GM12865 (cell line): ENCODE measurements at regions not wholly inside any gene's neighbourhood (a gene's known extent, or its start where the extent isn't known, plus 50 kb on each side); places are given as distances from the start of the nearest gene placed in this dataset.

Source experiments
- DNase-seq: peaks from one replicate; pipeline ENCODE4 v3.0.0; 2010; ENCODE audit warnings: low read depth
- H3K4me3 ChIP-seq: 2 replicates; pipeline ENCODE4 v1.5.1; 2011; ENCODE audit warnings: mild to moderate bottlenecking, low read depth, low read length, control low read depth
- TF ChIP-seq, protein P1 (sequence below): IDR thresholded peaks from 2 replicates; pipeline ENCODE4 v1.5.1; 2011; ENCODE audit warnings: low read length, control low read depth, low read depth, inconsistent platforms; ENCODE audit not compliant: insufficient read depth; ENCODE audit errors: missing control alignments

DNA sequence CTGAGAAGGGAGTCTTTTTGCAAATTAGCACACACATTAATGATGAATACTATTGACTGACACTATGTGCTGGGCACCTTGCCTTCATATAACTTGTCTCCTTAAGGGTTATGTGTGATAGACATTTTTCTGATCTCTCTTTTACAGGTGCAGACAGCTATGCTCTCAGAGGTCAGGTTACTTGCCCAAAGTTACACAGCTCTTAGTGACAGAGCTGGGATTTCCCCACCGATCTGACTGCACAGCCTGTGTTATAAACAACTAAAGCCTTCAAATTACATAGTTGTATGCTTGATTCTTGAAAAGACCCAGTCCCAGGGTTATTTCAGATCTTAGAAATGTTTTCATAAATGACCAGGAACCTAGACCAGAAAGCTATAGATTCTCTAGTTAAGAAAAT, 462.7 kb downstream of the EBF1 start:
- TF ChIP-seq, protein P1, sequence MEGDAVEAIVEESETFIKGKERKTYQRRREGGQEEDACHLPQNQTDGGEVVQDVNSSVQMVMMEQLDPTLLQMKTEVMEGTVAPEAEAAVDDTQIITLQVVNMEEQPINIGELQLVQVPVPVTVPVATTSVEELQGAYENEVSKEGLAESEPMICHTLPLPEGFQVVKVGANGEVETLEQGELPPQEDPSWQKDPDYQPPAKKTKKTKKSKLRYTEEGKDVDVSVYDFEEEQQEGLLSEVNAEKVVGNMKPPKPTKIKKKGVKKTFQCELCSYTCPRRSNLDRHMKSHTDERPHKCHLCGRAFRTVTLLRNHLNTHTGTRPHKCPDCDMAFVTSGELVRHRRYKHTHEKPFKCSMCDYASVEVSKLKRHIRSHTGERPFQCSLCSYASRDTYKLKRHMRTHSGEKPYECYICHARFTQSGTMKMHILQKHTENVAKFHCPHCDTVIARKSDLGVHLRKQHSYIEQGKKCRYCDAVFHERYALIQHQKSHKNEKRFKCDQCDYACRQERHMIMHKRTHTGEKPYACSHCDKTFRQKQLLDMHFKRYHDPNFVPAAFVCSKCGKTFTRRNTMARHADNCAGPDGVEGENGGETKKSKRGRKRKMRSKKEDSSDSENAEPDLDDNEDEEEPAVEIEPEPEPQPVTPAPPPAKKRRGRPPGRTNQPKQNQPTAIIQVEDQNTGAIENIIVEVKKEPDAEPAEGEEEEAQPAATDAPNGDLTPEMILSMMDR = no peak
- H3K4me3 ChIP-seq = no peak overlapping the region
- DNase-seq = no peak

DNA sequence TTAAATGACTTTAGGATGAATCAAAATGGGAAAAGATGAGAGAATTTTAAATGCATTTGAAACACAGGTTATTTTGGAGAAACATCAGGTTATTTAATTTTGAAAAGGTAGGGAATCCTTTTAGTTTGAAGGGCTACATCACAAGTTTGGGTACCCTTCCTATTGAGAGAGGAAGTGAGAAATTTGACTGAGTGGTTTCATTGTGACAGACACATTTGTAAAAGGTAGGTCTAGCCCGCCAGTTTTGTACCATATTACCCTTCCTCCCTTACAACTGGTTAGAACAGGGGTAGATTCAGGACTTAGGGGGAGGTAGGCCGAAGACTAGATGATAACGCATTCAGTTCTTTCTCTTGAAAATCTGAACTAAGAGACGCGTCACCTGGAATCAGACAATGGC, 464.2 kb downstream of the EBF1 start:
- DNase-seq = peak; percentile 2
- TF ChIP-seq, protein P1 = no peak
- H3K4me3 ChIP-seq = no peak overlapping the region

DNA sequence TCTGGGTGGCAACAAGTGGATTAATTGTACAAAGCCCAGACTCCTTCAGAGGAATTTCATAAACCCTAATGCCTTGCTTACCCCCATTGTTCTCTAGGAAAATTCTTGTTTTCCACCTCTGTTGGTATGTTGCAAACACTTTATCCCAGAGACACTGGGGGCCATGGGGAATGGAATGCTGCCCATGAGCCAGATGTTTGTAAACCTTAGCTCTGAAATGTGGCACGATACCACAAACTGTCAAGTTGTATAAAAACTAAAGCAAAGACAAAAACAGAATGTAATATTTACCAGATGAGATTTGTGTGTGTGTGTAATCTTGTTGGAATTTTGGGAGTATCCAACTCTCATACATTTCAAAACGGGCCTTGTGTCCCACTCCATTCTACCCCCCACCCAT, 465.0 kb downstream of the EBF1 start:
- DNase-seq = no peak
- TF ChIP-seq, protein P1 = no peak
- no peak overlapping the region for H3K4me3 ChIP-seq

DNA sequence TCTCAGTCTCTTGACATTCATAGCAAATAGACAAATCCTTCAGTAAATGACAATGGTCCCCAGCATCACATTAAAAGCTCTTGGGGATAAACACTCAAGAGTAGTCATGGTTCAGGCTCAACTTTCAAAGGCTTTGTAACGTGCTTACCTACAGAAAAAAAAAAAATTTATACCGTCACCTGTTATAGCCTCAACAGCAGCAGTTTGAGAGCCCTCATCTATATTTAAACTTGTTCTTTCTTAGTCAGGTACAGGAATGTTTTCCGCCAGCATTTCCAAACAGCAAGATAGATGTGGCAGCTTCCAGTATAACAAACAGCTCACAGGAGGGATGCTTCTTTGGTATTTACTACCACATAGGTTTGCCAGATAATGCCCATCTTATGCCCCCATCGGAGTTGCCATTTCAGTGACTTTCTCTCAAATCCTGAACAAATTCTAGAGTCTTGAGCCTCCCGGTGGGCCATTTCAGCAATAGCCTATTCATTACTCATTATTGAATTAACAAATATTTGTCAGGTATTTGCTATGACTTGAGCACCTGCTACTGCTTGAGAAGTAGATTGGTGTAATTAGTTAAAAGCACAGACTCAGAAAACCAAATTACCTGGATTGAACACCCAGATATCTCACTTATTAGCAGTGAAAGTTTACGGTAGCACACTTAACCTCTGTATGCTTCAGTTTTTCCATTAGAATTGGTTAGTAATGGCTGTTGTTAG, 470.0 kb downstream of the EBF1 start:
- TF ChIP-seq, protein P1 = no peak
- H3K4me3 ChIP-seq = no peak overlapping the region
- no peak for DNase-seq

DNA sequence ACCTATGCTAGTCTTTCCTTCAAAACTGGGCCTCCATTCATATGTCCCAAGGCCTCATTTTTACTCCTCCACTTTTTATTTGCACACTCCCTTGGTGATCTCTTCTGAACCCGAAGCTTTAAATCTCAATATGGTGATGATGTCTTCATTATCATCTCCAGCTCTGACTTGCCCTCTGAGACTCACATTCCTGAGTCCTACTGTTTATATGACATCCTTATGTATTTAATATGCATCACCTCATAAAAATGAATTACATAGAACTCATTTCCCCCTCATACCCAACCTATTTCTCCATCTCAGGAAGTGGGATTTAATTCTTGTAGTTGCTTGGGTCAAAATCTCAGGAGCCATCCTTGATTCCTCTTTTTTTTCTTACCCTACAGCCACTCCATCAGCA, 473.0 kb downstream of the EBF1 start:
- TF ChIP-seq, protein P1 = no peak
- no peak for DNase-seq
- H3K4me3 ChIP-seq = no peak overlapping the region

DNA sequence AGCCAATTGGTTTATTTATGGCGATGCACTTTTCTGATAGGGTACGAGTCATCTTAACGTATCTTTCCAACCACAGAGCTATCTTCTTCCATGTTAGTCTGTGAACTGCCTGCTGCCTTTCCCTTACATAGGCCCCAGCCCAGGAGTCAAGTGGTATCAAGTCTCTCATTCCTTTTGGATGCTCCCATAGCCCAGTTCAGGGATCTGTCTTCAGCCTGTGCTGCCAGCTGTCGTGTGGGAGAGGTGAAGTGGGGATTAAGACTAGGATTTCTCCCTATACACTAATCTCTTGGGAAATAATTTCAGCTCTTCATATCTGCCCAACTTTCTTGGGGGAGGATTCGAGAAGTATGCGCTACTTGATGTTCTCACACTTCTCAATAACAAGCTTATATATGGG, 475.7 kb downstream of the EBF1 start:
- DNase-seq = no peak
- TF ChIP-seq, protein P1 = no peak
- H3K4me3 ChIP-seq = no peak overlapping the region

DNA sequence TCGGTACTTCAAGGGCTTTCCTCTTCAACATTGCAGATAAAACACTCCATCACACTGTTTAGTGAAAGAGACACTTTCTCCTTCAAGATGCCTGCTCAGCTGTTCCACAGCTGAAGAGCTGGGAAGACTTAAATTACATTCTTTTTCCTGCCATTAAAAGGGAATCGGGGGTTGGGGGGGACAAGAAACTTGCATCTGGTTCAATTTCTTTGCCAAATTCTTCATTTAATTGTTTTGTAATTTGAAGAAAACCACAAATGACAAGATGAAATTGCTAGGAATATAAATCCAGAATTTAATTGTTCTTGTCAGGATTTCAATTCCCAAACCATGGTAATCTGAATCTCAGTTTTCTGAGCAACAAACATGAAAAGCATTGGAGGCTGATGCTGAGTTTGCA, 478.3 kb downstream of the EBF1 start:
- TF ChIP-seq, protein P1 = no peak
- DNase-seq = no peak
- H3K4me3 ChIP-seq = no peak overlapping the region
